Erythroblast (primary cell): ENCODE measurements at regions not wholly inside any gene's neighbourhood (a gene's known extent, or its start where the extent isn't known, plus 50 kb on each side); places are given as distances from the start of the nearest gene placed in this dataset.

ENCODE experiments used
- GATA1 ChIP-seq: IDR thresholded peaks from 2 replicates; pipeline ENCODE4 v1.6.1; 2011; ENCODE audit warnings: low read depth, mild to moderate bottlenecking, control low read depth, low read length, moderate library complexity
- POLR2A ChIP-seq: IDR thresholded peaks from 2 replicates; pipeline ENCODE4 v1.6.1; 2011; ENCODE audit warnings: mild to moderate bottlenecking, low read length

- TF ChIP-seq POLR2A (no peak), GATA1 (no peak)
Observed at GRCh38 chrX:22746081-22746480, 253.7 kb upstream of the DDX53 start.
